ENCODE measurements at regions not wholly inside any gene's neighbourhood (a gene's known extent, or its start where the extent isn't known, plus 50 kb on each side); places are given as distances from the start of the nearest gene placed in this dataset.

GRCh38 chr3:174413062-174413912, 445.8 kb upstream of the NAALADL2 start:
- no peaks in the 10 kb centered on the region for H3K4me1 ChIP-seq
- DNase-seq = no peak
- TF ChIP-seq POLR2A (IDR thresholded peaks at IDR 0.05) (no peak), CTCF (IDR thresholded peaks at IDR 0.05) (no peak)
- H3K4me3 ChIP-seq = no peak overlapping the region
- intact Hi-C loops (cut with DNase I) = no loop called here
- no peak overlapping the region for H3K27ac ChIP-seq
- 57 to 66% methylated on average over 2 of the region's 2 CpGs for WGBS, 2 donors
- H3K36me3 ChIP-seq = no peaks in the 10 kb centered on the region
- no peaks in the 10 kb centered on the region for H3K9me3 ChIP-seq
- no peaks in the 10 kb centered on the region for H3K27me3 ChIP-seq

DNA sequence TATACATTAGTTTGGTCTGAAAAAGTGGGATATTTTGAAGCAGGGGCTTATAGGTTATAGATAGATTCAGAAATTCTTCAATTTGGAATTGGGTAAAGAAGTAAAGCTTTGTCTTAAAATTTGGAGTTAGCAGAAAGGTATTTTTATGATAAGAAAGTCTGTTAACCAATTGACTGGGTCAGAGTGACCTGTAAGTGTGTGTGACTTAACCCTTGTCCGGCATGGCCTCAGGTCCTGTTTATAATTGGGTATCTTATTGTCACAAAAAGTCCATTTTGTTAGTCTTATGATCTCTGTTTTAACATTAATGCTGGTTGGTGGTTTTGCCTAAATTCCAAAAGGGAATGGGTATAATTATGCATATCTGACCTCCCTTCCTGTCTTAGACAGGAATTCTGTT, 444.2 kb upstream of the NAALADL2 start:
- WGBS, 2 donors = 89 to 93% methylated on average over 1 of the region's 1 CpG
- Histone ChIP-seq H3K36me3 (no peaks in the 10 kb centered on the region), H3K4me1 (no peaks in the 10 kb centered on the region), H3K9me3 (no peaks in the 10 kb centered on the region), H3K27ac (no peak overlapping the region), H3K4me3 (no peak overlapping the region), H3K27me3 (no peaks in the 10 kb centered on the region)
- TF ChIP-seq CTCF (IDR thresholded peaks at IDR 0.05) = no peak
- no peak for TF ChIP-seq POLR2A (IDR thresholded peaks at IDR 0.05)
- DNase-seq = no peak
- intact Hi-C loops (cut with DNase I) = no loop called here

- no peak for TF ChIP-seq POLR2A (IDR thresholded peaks at IDR 0.05)
- TF ChIP-seq CTCF (IDR thresholded peaks at IDR 0.05) = no peak
- Histone ChIP-seq H3K4me1 (no peaks in the 10 kb centered on the region), H3K27ac (no peak overlapping the region), H3K36me3 (no peaks in the 10 kb centered on the region), H3K9me3 (no peaks in the 10 kb centered on the region), H3K27me3 (no peaks in the 10 kb centered on the region), H3K4me3 (no peak overlapping the region)
- no peak for DNase-seq
- intact Hi-C loops (cut with DNase I) = no loop called here
- WGBS, 2 donors = 59 to 86% methylated on average over 4 of the region's 4 CpGs
Observed at GRCh38 chr3:174417573-174417972, 441.6 kb upstream of the NAALADL2 start.

DNA sequence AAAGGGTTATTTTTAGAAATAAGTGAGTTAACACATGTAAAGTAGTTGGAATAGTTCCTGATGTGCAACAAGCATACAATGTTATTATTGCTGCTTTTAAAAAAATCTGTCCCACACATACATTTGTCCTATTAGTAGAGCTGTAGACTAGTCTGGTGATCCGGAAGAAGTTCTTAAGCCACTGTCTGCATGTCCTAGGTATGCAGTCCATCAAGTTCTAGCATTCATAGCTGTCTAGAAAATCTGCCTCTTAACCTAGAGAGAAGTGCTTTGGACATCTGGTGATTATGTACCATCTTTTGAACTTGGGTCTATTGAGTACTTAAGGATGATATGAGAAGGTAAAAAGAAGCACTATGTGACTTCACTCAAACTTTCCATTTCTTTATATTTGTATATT, 439.9 kb upstream of the NAALADL2 start:
- Histone ChIP-seq H3K36me3 (no peaks in the 10 kb centered on the region), H3K4me3 (no peak overlapping the region), H3K27ac (no peak overlapping the region), H3K4me1 (no peaks in the 10 kb centered on the region), H3K9me3 (no peaks in the 10 kb centered on the region), H3K27me3 (no peaks in the 10 kb centered on the region)
- WGBS, 2 donors = 73 to 77% methylated on average over 1 of the region's 1 CpG
- no peak for DNase-seq
- TF ChIP-seq POLR2A (IDR thresholded peaks at IDR 0.05) (no peak), CTCF (IDR thresholded peaks at IDR 0.05) (no peak)
- intact Hi-C loops (cut with DNase I) = no loop called here

GRCh38 chr3:174423936-174424335, 435.2 kb upstream of the NAALADL2 start:
- 80 to 81% methylated on average over 2 of the region's 2 CpGs for WGBS, 2 donors
- Histone ChIP-seq H3K4me3 (no peak overlapping the region), H3K4me1 (no peaks in the 10 kb centered on the region), H3K36me3 (no peaks in the 10 kb centered on the region), H3K27me3 (no peaks in the 10 kb centered on the region), H3K9me3 (no peaks in the 10 kb centered on the region), H3K27ac (no peak overlapping the region)
- TF ChIP-seq CTCF (IDR thresholded peaks at IDR 0.05) = no peak
- TF ChIP-seq POLR2A (IDR thresholded peaks at IDR 0.05) = no peak
- DNase-seq = no peak
- intact Hi-C loops (cut with DNase I) = no loop called here

All from esophagus squamous epithelium (tissue), 5 donors.